ENCODE measurements at regions not wholly inside any gene's neighbourhood (a gene's known extent, or its start where the extent isn't known, plus 50 kb on each side); places are given as distances from the start of the nearest gene placed in this dataset.

DNA sequence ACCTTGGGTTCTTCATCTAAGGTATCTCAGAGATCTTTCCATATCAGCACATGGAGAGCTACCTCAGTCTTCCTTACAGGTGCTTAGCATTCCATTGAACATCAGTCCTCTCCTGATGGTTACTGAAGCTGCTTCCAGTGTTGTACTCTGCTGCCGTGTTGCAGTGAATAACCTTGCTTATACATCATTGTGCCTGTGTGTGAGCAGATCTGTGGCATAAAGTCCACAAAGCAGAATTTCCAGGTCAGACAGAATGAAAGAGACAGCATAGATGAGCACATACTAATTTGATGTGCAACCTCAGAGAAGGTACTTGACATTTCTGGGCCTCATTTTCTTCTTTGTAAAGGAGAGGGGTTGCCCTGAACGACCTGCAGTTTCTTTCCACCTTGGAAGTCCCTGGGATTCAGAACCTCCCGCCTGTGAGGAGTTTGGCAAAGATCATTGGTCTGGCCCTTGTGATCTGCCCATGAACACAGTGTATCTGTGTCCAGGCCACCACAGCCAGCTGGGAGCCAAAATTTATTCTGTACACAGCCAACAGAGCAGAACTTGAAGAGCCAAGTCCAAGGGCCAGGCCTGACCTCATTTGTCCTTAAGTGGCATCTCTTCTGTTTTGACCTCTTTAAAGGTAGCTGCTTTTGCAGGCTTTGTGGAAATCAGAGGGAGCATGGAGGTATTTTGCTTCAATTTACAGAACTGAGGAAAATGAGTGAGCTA, 57.2 kb upstream of the SLC7A14 start (continued):
- TF ChIP-seq PHF8 (conservative IDR thresholded peaks at IDR 0.05; ENCODE audit: low read depth, low read length) (no peak), MAFK (IDR thresholded peaks at IDR 0.05; ENCODE audit: low read depth, low read length) (no peak), HDAC2 (IDR thresholded peaks at IDR 0.05; ENCODE audit: borderline replicate concordance in 1 of 2, low read depth in 2 of 2, low read length in 2 of 2) (no peak)
